IPS-18a (cell line): ENCODE measurements at regions not wholly inside any gene's neighbourhood (a gene's known extent, or its start where the extent isn't known, plus 50 kb on each side); places are given as distances from the start of the nearest gene placed in this dataset.

Experiments used
- H3K27ac ChIP-seq: one replicate; pipeline ENCODE4 v1.5.1; 2013; ENCODE audit warnings: low read length
- H3K27me3 ChIP-seq: one replicate; pipeline ENCODE4 v1.6.1; 2013; ENCODE audit warnings: mild to moderate bottlenecking, low read length; ENCODE audit not compliant: control insufficient read depth, insufficient read depth
- H3K36me3 ChIP-seq: one replicate; pipeline ENCODE4 v1.6.1; 2013; ENCODE audit warnings: low read depth, low read length; ENCODE audit not compliant: control insufficient read depth
- H3K4me1 ChIP-seq: one replicate; pipeline ENCODE4 v1.6.1; 2013; ENCODE audit warnings: low read depth, low read length; ENCODE audit not compliant: control insufficient read depth
- H3K4me3 ChIP-seq: one replicate; pipeline ENCODE4 v1.5.1; 2013; ENCODE audit warnings: low read length
- H3K9ac ChIP-seq: one replicate; pipeline ENCODE4 v1.6.1; 2013; ENCODE audit warnings: mild to moderate bottlenecking, low read length, moderate library complexity
- H3K9me3 ChIP-seq: one replicate; pipeline ENCODE4 v1.6.1; 2013; ENCODE audit warnings: low read depth, low read length; ENCODE audit not compliant: control insufficient read depth

GRCh38 chr2:187847245-187848208 is 293.3 kb upstream of the TFPI start:
- Histone ChIP-seq H3K36me3 (no peaks in the 10 kb centered on the region), H3K27ac (no peak overlapping the region), H3K4me3 (no peak overlapping the region), H3K4me1 (no peaks in the 10 kb centered on the region), H3K27me3 (no peaks in the 10 kb centered on the region), H3K9ac (no peak overlapping the region), H3K9me3 (no peaks in the 10 kb centered on the region)

GRCh38 chr2:187851955-187852561 is 297.8 kb upstream of the TFPI start:
- Histone ChIP-seq H3K9me3 (no peaks in the 10 kb centered on the region), H3K27ac (no peak overlapping the region), H3K27me3 (no peaks in the 10 kb centered on the region), H3K4me1 (no peaks in the 10 kb centered on the region), H3K9ac (no peak overlapping the region), H3K4me3 (no peak overlapping the region), H3K36me3 (no peaks in the 10 kb centered on the region)

- H3K4me1 ChIP-seq: no peaks in the 10 kb centered on the region
Observed at GRCh38 chr2:187853381-187853791, 299.2 kb upstream of the TFPI start.

GRCh38 chr2:187854801-187855200 is 300.6 kb upstream of the TFPI start:
- H3K4me3 ChIP-seq: no peak overlapping the region
- no peak overlapping the region for H3K9ac ChIP-seq
- no peaks in the 10 kb centered on the region for H3K27me3 ChIP-seq
- no peaks in the 10 kb centered on the region for H3K4me1 ChIP-seq
- H3K27ac ChIP-seq: no peak overlapping the region
- no peaks in the 10 kb centered on the region for H3K9me3 ChIP-seq
- no peaks in the 10 kb centered on the region for H3K36me3 ChIP-seq

More at GRCh38 chr2:187853381-187853791, 299.2 kb upstream of the TFPI start:
- Histone ChIP-seq H3K36me3 (no peaks in the 10 kb centered on the region), H3K27me3 (no peaks in the 10 kb centered on the region), H3K27ac (no peak overlapping the region), H3K9ac (no peak overlapping the region), H3K4me3 (no peak overlapping the region), H3K9me3 (no peaks in the 10 kb centered on the region)

GRCh38 chr2:187855689-187856088 is 301.5 kb upstream of the TFPI start:
- H3K27me3 ChIP-seq: no peaks in the 10 kb centered on the region
- no peak overlapping the region for H3K9ac ChIP-seq
- H3K27ac ChIP-seq: no peak overlapping the region
- H3K36me3 ChIP-seq: no peaks in the 10 kb centered on the region
- H3K4me1 ChIP-seq: no peaks in the 10 kb centered on the region
- H3K4me3 ChIP-seq: no peak overlapping the region
- H3K9me3 ChIP-seq: no peaks in the 10 kb centered on the region

- H3K4me3 ChIP-seq: no peak overlapping the region
- H3K9ac ChIP-seq: no peak overlapping the region
- H3K4me1 ChIP-seq: no peaks in the 10 kb centered on the region
- H3K27ac ChIP-seq: no peak overlapping the region
- H3K36me3 ChIP-seq: no peaks in the 10 kb centered on the region
- H3K27me3 ChIP-seq: no peaks in the 10 kb centered on the region
- no peaks in the 10 kb centered on the region for H3K9me3 ChIP-seq
Observed at GRCh38 chr2:187857826-187858225, 303.6 kb upstream of the TFPI start.

GRCh38 chr2:187862715-187863114 is 308.5 kb upstream of the TFPI start:
- Histone ChIP-seq H3K4me3 (no peak overlapping the region), H3K9me3 (no peaks in the 10 kb centered on the region), H3K27ac (no peak overlapping the region), H3K27me3 (no peaks in the 10 kb centered on the region), H3K36me3 (no peaks in the 10 kb centered on the region), H3K4me1 (no peaks in the 10 kb centered on the region), H3K9ac (no peak overlapping the region)

GRCh38 chr2:187865025-187865424 is 310.8 kb upstream of the TFPI start:
- H3K4me3 ChIP-seq: no peak overlapping the region

GRCh38 chr2:187867165-187867564 is 312.9 kb upstream of the TFPI start:
- Histone ChIP-seq H3K9ac (no peak overlapping the region), H3K4me1 (no peaks in the 10 kb centered on the region), H3K9me3 (no peaks in the 10 kb centered on the region), H3K27ac (no peak overlapping the region), H3K4me3 (no peak overlapping the region), H3K36me3 (no peaks in the 10 kb centered on the region), H3K27me3 (no peaks in the 10 kb centered on the region)

More at GRCh38 chr2:187865025-187865424, 310.8 kb upstream of the TFPI start:
- H3K9ac ChIP-seq: no peak overlapping the region
- H3K4me1 ChIP-seq: no peaks in the 10 kb centered on the region
- no peaks in the 10 kb centered on the region for H3K36me3 ChIP-seq
- H3K27me3 ChIP-seq: no peaks in the 10 kb centered on the region
- no peaks in the 10 kb centered on the region for H3K9me3 ChIP-seq
- H3K27ac ChIP-seq: no peak overlapping the region

GRCh38 chr2:187869195-187869594 is 315.0 kb upstream of the TFPI start:
- Histone ChIP-seq H3K27me3 (no peaks in the 10 kb centered on the region), H3K9me3 (no peaks in the 10 kb centered on the region), H3K4me3 (no peak overlapping the region), H3K36me3 (no peaks in the 10 kb centered on the region), H3K4me1 (no peaks in the 10 kb centered on the region), H3K27ac (no peak overlapping the region), H3K9ac (no peak overlapping the region)

- no peaks in the 10 kb centered on the region for H3K36me3 ChIP-seq
- no peaks in the 10 kb centered on the region for H3K27me3 ChIP-seq
- no peak overlapping the region for H3K9ac ChIP-seq
- H3K27ac ChIP-seq: no peak overlapping the region
- H3K4me1 ChIP-seq: no peaks in the 10 kb centered on the region
- H3K4me3 ChIP-seq: no peak overlapping the region
- no peaks in the 10 kb centered on the region for H3K9me3 ChIP-seq
Observed at GRCh38 chr2:187871506-187871905, 317.3 kb upstream of the TFPI start.
